AG10803 (cell line): ENCODE measurements at regions not wholly inside any gene's neighbourhood (a gene's known extent, or its start where the extent isn't known, plus 50 kb on each side); places are given as distances from the start of the nearest gene placed in this dataset.

Experiments
- DNase-seq: peaks from one replicate; pipeline ENCODE4 v3.0.0; 2010; ENCODE audit warnings: low read depth
- H3K4me3 ChIP-seq: 2 replicates; pipeline ENCODE4 v1.5.1; 2011; ENCODE audit warnings: mild to moderate bottlenecking, low read length, control low read depth
- TF ChIP-seq, protein P1 (sequence below): conservative IDR thresholded peaks from 2 replicates; pipeline ENCODE4 v1.5.1; 2011; ENCODE audit warnings: mild to moderate bottlenecking, low read length, control low read depth, inconsistent platforms

DNA sequence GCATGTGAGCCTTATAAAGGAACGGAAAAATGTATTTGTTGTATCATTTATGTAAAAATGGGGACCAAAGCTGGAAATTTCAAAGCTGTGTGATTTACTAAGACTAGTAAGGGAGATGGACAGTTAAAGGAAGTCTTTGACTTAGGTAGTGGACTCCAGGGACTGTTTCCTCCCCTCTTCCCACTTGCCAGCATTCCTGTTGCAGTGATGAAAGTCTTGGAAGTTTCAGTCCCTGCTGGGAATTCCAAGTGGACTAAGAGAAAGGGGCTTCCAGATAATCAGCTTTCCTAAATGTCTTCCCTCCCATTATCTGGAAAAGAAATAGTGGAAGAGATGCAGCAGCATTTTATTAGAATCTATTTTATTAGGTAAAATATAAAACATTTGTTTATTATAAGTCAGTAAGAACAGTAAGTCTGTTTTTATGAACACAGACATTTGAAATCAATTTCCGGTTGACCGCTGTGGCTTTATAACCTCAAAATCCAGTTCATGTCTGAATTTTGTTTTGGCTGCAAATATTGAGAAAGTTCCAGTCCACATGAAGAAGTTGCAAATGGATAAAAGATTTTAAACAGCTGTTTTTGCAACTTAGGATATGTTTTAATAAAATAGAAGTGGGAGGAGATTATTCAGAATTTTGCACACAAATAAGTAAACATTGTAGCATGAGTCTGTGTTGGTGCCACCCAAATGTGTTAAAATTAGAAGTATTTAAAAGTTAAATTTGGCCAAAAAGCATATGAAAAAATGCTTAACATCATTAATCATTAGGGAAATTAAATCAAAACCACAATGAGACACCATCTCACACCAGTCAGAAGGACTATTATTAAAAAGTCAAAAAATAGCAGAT is 141.8 kb downstream of the IL20RB start:
- TF ChIP-seq, protein P1, sequence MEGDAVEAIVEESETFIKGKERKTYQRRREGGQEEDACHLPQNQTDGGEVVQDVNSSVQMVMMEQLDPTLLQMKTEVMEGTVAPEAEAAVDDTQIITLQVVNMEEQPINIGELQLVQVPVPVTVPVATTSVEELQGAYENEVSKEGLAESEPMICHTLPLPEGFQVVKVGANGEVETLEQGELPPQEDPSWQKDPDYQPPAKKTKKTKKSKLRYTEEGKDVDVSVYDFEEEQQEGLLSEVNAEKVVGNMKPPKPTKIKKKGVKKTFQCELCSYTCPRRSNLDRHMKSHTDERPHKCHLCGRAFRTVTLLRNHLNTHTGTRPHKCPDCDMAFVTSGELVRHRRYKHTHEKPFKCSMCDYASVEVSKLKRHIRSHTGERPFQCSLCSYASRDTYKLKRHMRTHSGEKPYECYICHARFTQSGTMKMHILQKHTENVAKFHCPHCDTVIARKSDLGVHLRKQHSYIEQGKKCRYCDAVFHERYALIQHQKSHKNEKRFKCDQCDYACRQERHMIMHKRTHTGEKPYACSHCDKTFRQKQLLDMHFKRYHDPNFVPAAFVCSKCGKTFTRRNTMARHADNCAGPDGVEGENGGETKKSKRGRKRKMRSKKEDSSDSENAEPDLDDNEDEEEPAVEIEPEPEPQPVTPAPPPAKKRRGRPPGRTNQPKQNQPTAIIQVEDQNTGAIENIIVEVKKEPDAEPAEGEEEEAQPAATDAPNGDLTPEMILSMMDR: no peak

DNA sequence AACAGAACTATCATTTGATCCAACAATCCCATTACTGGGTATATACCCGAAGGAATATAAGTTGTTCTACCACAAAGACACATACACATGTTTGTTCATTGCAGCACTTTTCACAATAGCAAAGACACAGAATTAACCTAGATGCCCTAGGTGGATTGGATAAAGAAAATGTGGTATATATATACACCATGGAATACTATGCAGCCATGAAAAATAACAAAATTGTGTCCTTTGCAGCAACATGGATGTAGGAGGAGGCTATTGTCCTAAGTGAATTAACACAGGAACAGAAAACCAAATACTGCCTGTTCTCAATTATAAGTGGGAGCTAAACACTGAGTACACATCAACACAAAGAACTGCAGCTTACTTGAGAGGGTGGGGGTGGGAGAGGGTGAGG is 142.5 kb downstream of the IL20RB start:
- DNase-seq: no peak
- H3K4me3 ChIP-seq: no peak overlapping the region
- TF ChIP-seq, protein P1: no peak

More for the DNA sequence above, 141.8 kb downstream of the IL20RB start:
- DNase-seq: peak; percentile 5
- H3K4me3 ChIP-seq: no peak overlapping the region

DNA sequence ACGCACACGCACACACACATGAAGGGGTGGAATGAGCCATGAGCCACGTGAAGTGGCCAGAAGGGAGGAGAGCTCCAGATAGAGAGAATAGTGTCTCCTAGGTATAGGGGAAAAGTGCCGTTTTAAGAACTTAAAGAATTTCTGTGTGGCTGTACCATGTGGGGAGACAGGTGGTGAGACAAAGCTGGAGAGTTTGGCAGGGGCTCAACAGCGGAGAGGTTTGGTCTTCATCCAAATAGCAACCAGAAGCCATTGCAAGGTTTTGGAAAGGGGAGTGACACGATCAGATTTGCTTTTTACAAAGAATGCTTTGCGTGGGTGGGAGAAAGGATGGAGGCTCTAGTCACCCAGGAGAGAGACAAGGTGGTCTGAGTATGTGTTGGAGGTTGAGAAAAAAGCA is 146.0 kb downstream of the IL20RB start:
- no peak for DNase-seq
- TF ChIP-seq, protein P1: no peak
- no peak overlapping the region for H3K4me3 ChIP-seq

DNA sequence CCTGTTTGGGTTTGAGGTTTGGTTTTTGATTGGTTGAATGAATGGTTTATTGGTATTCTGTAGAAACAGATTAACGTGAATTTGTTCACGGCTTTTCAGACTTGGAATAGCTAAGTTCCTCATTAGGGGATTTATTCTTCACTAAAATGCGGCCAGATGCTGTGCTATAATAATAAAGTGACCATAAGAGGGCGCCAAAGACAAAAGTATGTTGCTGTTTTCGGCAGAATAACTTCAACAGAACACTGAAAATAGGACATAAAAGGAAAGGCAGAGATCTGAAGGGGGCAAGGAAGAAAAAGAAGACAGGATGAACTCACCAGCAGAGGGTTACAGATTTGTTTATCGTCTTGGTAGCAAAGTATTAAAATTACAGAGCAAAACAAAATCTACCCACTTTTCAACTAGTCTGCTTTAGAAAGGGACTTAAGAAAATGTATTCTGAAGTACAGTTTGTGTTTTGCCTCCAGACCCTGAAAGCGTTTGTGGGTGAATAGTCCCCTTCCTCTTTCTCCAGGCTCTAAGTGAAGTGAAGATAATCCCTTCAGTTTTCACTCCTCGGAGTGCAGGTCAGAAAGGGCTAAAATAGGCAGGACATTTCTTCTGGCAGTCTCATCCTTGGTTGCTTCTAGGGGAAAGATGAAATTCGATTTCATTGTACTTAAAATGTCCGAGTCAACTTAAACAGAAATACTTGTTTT is 147.6 kb downstream of the IL20RB start:
- H3K4me3 ChIP-seq: no peak overlapping the region
- peak; percentile 55 for DNase-seq
- TF ChIP-seq, protein P1: peak; percentile 71

DNA sequence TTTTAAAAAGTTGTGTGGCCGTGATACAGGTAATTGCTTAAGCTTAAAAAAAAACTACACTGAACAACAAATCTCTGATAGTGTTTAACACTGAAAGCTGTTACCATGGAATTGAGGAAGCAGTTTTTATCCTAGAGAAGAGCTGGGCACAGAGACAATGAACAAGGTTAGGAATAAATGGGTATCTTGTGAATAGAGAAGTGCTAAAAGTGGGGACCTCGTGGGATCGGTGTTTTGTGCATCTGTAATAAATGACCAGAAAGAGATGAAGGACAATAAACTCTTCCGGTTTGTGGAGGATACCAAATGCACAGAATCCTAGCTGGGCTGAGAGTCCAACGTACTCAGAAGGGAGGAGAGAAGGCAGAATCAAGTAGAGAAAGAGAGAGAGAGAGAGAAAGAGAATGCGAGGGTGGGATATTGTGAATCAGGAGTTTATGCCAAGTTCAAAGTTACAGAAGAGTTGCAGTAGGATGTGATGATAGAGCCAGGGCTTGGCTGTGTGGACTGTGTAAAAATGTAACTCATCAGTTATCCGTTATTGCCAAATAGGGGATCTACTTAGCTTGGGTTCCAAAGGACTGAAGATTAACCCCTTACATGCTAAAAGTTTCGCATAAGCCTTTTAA is 148.9 kb downstream of the IL20RB start:
- DNase-seq: no peak
- TF ChIP-seq, protein P1: no peak
- no peak overlapping the region for H3K4me3 ChIP-seq

DNA sequence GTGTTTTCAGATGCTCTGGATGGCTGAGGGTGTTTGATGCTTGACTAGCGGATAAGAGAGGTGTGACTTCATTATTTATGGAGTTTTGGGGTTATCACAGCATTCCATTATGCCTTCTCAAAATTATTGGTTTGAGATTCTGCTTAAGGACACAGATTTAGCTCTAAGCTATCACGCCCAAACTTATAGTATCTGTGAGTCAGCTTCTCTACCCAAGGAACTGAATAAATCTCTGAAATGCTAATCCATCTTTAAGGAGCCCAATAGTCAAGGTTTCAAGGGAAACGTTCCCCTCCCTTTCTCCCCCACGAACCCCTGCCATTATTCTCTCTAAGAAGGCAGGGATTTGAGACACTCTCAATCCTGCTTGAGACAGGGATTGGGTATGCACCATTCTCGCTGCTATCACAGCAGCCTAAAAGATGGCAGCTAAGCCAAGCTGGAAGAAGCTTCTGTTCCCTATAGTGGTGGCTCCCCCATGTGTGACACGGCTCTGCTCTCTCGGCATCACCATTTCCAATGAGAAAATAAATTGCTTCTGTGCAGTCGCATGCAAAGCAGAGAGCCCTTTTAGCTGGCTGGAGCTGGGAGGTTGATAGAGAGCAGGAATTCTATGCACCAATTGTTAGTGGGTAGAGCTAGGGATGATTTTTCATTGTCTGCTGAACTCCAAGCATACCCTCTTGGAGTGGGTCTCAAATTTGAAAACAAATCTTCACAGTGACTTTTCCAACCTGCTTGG is 151.1 kb downstream of the IL20RB start:
- TF ChIP-seq, protein P1: no peak
- H3K4me3 ChIP-seq: no peak overlapping the region
- no peak for DNase-seq
